ENCODE measurements at regions not wholly inside any gene's neighbourhood (a gene's known extent, or its start where the extent isn't known, plus 50 kb on each side); places are given as distances from the start of the nearest gene placed in this dataset.

- no peak for DNase-seq (ENCODE audit: low spot score)
- intact Hi-C loops (cut with DNase I) = no loop called here
Measured at GRCh38 chr16:6517020-6517720, 815.5 kb upstream of the RBFOX1 start.

GRCh38 chr16:6512512-6512911 lies 820.1 kb upstream of the RBFOX1 start:
- no peak for DNase-seq (ENCODE audit: low spot score)
- intact Hi-C loops (cut with DNase I) = loop anchor here in 1 of 2 donors (5.0 kb wide), 1 partner anchor 95 kb away; no protein-coding TSS in a partner anchor

- no peak for DNase-seq (ENCODE audit: low spot score)
Measured at GRCh38 chr16:6510261-6510660, 822.4 kb upstream of the RBFOX1 start.

GRCh38 chr16:6499413-6499812 lies 833.2 kb upstream of the RBFOX1 start:
- no peak for DNase-seq (ENCODE audit: low spot score)
- intact Hi-C loops (cut with DNase I) = no loop called here

More at GRCh38 chr16:6510261-6510660, 822.4 kb upstream of the RBFOX1 start:
- intact Hi-C loops (cut with DNase I) = loop anchor here in 1 of 2 donors (5.0 kb wide), 1 partner anchor 93 kb away; no protein-coding TSS in a partner anchor

- intact Hi-C loops (cut with DNase I) = no loop called here
- DNase-seq (ENCODE audit: low spot score) = no peak
Measured at GRCh38 chr16:6498858-6499257, 833.8 kb upstream of the RBFOX1 start.

GRCh38 chr16:6496996-6497395 lies 835.6 kb upstream of the RBFOX1 start:
- intact Hi-C loops (cut with DNase I) = no loop called here
- DNase-seq (ENCODE audit: low spot score) = no peak

- no peak for DNase-seq (ENCODE audit: low spot score)
- intact Hi-C loops (cut with DNase I) = no loop called here
Measured at GRCh38 chr16:6495486-6496210, 837.0 kb upstream of the RBFOX1 start.

- DNase-seq (ENCODE audit: low spot score) = no peak
- intact Hi-C loops (cut with DNase I) = no loop called here
Measured at GRCh38 chr16:6494716-6495115, 837.9 kb upstream of the RBFOX1 start.

- DNase-seq (ENCODE audit: low spot score) = no peak
- intact Hi-C loops (cut with DNase I) = no loop called here
Measured at GRCh38 chr16:6493555-6493954, 839.1 kb upstream of the RBFOX1 start.

- no peak for DNase-seq (ENCODE audit: low spot score)
- intact Hi-C loops (cut with DNase I) = no loop called here
Measured at GRCh38 chr16:6492742-6493141, 839.9 kb upstream of the RBFOX1 start.

- intact Hi-C loops (cut with DNase I) = no loop called here
- no peak for DNase-seq (ENCODE audit: low spot score)
Measured at GRCh38 chr16:6484935-6485334, 847.7 kb upstream of the RBFOX1 start.

GRCh38 chr16:6484081-6484480 lies 848.6 kb upstream of the RBFOX1 start:
- DNase-seq (ENCODE audit: low spot score) = no peak
- intact Hi-C loops (cut with DNase I) = no loop called here

- DNase-seq (ENCODE audit: low spot score) = no peak
- intact Hi-C loops (cut with DNase I) = no loop called here
Measured at GRCh38 chr16:6483469-6484033, 849.1 kb upstream of the RBFOX1 start.

- intact Hi-C loops (cut with DNase I) = no loop called here
- DNase-seq (ENCODE audit: low spot score) = no peak
Measured at GRCh38 chr16:6482696-6483468, 849.8 kb upstream of the RBFOX1 start.

GRCh38 chr16:6481894-6482293 lies 850.8 kb upstream of the RBFOX1 start:
- intact Hi-C loops (cut with DNase I) = no loop called here
- no peak for DNase-seq (ENCODE audit: low spot score)

- intact Hi-C loops (cut with DNase I) = loop anchor here in 1 of 2 donors (5.0 kb wide), 1 partner anchor 919 kb away; no protein-coding TSS in a partner anchor
- no peak for DNase-seq (ENCODE audit: low spot score)
Measured at GRCh38 chr16:6453742-6454141, 878.9 kb upstream of the RBFOX1 start.

- DNase-seq (ENCODE audit: low spot score) = no peak
- intact Hi-C loops (cut with DNase I) = no loop called here
Measured at GRCh38 chr16:6447021-6447790, 885.4 kb upstream of the RBFOX1 start.

- intact Hi-C loops (cut with DNase I) = no loop called here
- no peak for DNase-seq (ENCODE audit: low spot score)
Measured at GRCh38 chr16:6446370-6446769, 886.3 kb upstream of the RBFOX1 start.

- no peak for DNase-seq (ENCODE audit: low spot score)
- intact Hi-C loops (cut with DNase I) = no loop called here
Measured at GRCh38 chr16:6439129-6439528, 893.5 kb upstream of the RBFOX1 start.

All from posterior vena cava (tissue), 2 donors.